RPMI8226 (cell line): ENCODE measurements at regions not wholly inside any gene's neighbourhood (a gene's known extent, or its start where the extent isn't known, plus 50 kb on each side); places are given as distances from the start of the nearest gene placed in this dataset.
"Not testable (repeated sequence)": the region's sequence is repeated elsewhere in the genome, so short reads cannot be mapped to it uniquely, and the experiment has no call there.

ENCODE experiments used
- DNase-seq: peaks from one replicate; pipeline ENCODE4 v3.0.0-alpha.2; 2015

DNA sequence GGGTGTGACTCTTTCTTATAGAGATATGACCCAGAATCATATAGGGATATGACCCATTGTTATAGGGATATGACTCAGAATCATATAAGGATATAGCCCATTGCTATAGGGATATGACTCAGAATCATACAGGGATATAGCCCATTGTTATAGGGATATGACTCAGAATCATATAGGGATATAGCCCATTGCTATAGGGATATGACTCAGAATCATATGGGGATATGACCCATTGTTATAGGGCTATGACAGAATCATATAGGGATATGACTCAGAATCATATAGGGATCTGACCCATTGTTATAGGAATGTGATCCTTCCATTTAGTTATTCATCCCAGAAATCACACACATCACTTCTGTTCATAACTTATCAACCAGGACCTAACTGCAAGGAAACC lies 312.2 kb upstream of the ADARB2 start:
- no peak for DNase-seq

DNA sequence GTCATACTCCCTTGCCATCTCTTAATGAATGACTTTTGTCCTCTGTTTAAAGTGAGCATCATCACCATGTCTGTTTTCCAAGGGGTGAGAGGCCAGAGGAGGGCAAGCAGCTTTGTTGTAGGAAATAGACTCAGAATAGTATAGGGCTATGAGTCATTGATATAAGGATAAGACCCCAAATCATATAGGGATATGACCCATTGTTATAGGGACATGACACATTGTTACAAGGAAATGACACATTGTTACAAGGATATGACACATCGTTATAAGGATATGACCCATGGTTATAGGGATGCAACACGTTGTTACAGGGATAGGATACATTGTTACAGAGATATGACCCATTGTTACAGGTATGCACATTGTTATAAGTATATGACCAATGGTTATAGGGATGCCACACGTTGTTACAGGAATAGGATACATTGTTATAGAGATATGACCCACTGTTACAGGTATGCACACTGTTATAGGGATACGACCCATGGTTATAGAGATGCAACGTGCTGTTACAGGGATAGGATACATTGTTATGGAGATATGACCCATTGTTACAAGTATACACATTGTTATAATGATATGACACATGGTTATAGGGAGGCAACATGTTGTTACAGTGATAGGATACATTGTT lies 311.1 kb upstream of the ADARB2 start:
- DNase-seq = no peak

DNA sequence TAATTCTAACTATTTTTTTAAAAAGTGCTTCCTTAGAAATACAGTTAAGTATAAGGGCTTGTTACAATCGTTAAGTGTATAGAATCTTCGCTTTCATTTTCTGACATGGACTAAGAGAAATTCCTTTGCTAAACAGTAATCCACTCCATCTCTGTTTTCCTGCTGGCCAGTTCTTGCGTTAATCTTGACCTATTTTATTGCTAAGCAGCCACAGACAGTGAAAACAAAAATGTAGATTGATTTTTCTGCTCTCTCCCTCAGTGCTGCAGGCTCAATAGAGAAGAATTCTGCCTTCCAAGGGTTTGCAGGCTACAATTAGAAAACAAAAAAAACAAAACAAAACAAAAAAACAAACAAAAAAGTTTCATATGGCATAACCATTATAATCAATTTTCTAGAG lies 310.4 kb upstream of the ADARB2 start:
- no peak for DNase-seq

DNA sequence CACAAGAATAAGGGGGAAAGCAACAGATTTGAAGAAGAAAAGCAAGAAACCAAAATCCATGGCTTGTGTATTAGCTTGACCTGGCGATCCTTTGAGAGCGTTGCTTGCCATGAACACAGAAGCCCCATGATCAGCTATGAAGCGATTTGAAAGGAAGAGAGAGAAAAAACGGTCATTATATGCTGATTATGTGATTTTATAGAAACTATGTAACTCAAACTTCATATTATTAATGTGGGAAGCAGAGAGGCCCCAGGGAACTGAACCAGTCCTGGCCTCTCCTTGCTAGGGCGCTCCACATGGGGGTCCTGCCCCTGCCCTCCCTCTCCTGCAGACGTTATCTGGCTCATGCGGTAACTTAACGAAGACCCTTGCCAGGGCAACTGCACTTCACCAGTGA lies 306.1 kb upstream of the ADARB2 start:
- DNase-seq = no peak

DNA sequence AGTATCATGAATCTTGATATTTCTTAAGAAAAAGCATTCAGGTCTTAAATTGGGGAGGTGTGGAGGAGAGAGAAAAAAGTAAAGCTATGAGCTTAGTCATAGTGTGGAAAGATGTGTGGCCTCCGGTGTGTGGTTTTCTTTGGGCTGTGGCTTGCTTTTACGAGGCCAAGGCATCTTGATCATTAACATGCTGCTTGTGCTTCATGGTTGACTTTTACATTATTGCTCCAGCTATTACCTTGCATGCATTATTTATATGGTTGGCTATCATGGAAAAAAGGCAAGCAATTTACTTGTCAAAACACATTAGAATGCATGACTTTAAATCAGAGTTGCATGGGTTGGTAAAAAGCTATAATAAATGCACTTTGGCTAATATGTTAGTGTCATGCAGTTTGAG lies 300.7 kb upstream of the ADARB2 start:
- DNase-seq = no peak

DNA sequence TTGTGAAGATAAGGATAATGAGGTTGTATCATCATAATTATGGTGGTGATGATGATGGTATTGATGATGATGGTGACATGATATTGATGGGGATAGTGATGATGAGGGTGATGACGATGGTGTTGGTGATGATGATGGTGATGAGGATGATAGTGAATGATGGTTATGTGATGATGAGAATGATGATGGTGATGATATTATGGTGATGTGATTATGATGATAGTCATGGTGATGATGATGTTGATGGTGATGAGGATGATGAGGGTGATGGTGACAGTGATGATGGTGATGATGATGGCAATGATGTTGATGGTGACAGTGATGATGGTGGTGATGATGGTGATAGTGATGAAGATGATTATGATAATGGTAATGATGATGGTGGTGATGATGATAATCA lies 299.9 kb upstream of the ADARB2 start:
- no peak for DNase-seq

DNA sequence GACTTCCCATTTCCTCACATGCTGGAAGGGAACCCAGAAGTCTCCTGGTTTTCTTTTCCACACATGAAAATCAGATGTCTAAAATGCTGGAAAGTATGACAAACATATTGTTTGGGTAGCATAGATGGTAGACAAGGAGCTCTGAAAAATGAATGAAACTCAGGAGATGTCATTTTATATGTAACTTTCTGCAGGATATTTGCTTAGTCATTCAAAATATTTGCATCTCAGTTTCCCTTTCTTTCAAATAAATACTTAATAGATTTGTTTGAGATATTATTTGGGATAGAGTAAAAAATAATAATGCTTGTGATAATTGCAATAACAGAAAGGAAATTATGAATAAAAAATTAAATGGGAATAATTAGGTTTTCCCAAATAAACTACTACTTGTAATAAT lies 298.9 kb upstream of the ADARB2 start:
- no peak for DNase-seq

DNA sequence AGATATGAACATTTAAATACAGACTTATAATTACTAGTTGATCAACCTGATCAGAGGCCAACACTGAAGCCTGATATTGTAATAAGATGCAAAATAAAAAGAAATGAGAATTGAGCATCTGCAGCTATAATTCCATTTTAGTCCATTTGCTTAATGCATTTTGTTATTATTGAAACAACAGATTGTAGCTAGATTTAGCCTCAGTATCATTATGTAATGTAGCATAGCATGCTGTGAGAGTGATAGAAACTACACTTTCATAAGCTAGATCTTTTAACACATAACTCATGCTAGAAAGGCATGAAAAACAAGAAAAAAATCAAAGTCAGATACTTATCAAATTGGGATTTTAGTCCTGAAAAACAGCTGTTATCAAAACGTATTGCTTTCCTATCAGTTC lies 292.7 kb upstream of the ADARB2 start:
- DNase-seq = no peak

DNA sequence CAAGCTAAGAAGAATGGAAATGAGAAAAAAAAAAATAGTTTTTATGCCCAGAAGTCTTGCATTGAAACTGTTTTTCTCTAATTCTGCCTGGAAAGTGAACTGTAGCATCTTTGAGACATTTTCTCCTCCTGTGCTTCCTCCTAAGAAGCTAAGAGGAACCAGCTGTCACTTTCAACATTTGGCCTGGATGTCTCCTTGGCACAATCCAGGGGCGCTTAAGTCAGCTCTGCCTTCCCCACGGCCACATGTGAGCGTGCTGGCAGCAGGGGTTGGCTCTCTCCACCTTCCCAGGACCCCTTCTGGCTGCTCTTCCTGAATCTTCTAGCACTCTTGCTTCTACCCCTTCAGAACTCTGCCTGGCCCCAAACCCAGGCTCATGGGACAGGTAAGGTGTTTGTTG lies 289.6 kb upstream of the ADARB2 start:
- no peak for DNase-seq

DNA sequence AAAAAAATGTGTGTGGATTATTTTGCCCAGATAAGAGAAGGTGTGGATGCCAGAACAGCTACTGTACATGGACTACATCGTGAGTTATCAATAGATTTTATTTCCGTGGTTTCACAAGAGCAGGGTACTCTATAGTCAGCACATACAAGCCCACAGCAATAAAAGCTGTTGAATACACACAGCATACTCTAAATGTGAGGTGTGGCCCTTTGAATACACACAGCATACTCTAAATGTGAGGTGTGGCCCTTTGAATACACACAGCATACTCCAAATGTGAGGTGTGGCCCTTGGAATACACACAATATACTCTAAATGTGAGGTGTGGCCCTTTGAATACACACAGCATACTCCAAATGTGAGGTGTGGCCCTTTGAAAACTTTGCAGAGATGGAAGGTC lies 287.4 kb upstream of the ADARB2 start:
- DNase-seq = not testable (repeated sequence)

DNA sequence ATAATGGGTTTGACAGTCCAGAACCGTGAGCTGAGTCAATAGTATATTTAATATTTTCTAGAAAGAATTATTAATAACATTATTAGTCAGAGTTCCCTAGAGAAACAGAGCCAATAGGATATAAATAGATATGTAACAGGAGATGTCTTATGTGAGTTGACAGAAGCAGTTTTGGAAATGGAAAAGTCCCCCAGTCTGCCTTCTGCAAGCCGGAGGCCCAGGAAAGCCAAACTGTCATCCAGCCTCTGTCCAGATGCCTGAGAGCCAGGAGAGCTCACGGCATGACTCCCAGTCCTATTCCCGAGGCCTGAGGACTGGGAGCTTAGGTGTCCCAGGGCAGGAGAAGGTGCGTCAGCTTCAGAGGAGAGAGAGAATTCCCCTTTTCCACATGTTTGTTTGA lies 286.4 kb upstream of the ADARB2 start:
- no peak for DNase-seq

DNA sequence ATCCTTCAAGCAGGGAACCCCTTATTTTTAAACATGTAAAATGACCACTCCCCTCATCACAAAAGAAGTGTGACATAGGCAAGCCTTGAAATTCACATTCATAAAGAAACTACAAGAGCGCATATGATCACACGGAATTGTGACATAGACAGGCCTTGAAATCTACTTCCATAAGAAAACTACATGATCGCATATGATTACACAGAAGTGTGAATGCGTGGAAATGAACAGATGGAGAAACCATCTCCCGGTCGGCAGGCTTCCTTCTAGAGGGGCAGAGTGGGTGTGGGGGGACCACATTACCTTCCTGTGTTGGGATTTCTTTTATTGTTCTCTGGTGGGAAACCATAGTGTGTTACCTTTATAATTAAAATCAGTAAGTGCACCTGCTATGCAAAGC lies 285.1 kb upstream of the ADARB2 start:
- DNase-seq = no peak

DNA sequence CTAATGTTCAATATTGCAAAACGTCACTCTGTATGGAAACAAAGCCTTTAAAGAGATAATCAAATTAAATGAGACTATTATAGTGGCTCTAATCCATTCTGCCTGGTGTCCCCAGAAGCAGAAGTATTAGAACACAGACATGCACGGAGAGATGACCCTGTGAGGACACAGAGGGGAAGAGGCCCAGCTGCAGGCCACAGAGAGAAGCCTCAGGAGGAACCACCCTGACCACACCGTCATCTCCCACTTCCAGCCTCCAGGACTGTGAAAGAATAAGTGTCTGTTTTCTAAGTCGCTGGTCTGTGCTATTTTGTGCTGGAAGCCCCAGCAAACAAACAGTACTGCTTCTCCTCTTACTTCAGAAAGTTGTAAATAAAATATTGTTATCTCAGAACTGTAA lies 283.5 kb upstream of the ADARB2 start:
- DNase-seq = no peak

DNA sequence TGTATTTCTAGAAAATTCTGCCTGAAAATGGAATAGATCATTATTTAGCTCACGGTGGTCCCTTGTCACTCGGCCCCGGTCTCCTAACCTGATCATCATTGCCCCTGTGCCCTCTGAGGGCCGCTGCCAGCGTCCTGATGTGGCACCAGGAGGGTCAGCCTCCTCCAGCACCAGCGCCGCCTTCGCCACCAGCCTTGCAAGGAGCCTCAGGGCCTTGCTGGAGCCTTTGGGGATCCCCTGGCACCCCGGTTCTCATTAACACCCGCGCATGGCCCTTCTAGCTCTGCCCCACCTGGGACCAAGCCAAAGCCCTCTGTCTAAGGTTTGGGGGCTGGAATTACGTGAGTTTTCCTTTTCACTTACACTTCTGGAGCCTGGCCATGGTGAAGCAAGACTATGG lies 282.5 kb upstream of the ADARB2 start:
- DNase-seq = no peak

DNA sequence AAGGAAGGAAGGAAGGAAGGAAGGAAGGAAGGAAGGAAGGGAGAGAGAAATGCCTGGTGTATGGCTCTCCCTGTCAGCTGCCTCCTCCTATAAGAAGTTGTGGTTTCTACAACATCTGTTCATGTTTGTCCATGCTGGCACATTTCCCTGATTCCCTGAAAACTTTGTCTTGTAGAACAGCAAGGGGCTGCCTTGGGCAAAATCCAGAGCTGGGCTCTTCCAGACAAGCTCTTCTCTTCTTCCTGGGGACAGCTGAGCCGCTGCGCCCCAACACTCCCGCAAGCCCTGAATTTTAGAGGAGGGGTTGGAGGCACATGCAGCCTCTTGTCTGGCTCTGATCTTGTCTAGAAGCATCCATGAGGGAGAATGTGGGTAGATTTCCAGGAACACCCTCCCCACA lies 282.0 kb upstream of the ADARB2 start:
- DNase-seq = no peak

DNA sequence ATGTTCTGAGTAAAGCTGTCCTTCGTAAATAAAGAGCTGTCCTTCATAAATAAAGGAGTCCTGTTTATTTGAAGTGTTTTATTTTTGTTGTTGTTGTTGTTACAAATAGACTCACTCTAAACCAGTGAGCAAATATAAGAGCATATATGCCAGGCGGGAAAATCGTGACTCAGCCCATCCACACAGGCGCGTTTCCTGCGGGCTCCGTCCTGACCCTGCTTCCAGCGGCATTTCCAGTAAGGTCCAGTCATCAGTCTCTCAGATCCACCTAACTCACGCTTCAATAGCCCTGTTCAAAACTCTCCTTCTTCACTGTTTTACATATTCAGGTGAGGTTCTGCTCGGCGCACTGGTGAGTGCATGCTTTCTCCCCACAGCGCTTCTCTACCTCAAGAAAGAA lies 277.2 kb upstream of the ADARB2 start:
- no peak for DNase-seq

DNA sequence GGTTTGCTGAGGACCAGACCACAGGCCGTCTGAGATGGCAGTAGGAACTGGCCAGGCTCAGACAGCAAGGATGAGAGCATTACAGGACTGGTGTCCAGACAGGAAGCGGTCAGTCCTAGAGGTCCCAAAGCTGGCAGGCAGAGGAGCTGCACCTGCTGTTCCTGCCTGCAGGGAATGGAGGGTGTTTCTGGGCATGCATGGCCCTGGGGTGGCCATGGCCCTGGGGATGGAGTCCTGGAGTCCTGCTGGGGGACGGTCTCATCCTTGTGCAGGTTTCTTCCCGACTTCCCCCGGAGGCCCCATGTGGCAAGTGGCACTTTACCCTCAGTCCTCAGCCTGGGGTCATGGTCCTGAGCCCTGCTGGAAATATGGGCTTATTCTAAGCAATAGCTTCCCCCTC lies 274.9 kb upstream of the ADARB2 start:
- DNase-seq = no peak

DNA sequence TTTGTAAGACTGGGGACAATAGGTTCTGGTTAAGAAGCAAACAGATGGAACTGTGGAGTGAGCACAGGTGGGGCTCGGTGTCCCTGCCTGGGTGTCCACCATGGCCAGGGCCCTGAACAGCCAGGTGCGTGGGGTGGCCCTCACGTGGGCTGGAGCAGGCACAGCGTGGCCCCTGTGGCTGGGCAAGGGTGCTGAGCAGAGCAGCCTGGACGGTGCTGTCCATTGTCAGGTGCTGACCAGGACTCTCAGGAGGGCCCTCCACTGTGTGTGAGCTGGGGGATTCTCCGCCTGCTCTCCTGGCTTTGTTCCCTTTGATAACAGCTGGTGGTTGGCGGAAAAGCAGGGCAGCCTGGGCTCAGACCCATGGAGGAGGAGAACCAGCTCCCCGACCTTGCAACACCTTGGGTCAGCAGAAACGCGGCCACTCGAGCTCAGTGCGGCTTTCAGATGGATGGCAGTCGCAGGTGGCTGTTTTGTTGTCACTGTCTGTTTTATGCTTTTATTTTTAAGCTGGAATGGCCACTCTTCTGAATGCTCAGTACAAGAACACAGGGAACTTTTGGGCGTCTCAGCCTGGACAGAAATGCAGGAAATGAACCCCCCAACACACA lies 273.9 kb upstream of the ADARB2 start:
- no peak for DNase-seq

DNA sequence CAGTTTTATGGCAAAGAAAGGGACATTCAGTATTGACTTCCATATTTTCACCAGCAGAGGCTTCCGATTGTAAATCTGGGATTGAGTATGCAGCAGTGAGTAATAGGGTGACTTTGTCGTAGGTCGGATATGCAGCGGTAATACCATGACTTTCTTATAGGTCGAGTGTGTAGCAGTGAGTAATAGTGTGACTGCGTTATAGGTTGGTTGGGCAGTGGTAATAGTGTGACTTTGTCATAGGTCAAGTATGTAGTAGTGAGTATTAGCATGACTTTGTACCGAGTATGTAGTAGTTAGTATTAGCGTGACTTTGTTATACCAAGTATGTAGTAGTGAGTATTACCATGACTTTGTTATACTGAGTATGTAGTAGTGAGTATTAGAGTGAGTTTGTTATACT lies 268.2 kb upstream of the ADARB2 start:
- DNase-seq = no peak

DNA sequence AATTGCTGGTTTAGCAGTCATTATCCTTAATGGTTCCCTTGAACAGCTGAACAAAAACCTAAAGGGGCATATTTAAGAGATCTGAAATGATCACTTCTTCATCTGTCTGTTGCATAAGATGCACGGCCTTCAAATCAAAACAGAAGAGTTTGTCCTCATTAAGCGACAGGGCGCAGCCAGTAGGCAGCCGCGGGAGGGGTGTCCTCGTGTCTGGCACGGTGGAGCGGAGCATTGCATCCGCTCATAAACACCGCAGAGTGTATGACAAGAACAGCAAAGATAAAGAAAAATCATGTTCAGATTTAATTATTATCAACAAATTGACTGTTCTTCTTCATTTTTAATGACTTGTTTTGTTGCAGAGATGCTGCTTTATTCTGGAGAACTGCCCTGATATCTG lies 255.6 kb upstream of the ADARB2 start:
- no peak for DNase-seq

DNA sequence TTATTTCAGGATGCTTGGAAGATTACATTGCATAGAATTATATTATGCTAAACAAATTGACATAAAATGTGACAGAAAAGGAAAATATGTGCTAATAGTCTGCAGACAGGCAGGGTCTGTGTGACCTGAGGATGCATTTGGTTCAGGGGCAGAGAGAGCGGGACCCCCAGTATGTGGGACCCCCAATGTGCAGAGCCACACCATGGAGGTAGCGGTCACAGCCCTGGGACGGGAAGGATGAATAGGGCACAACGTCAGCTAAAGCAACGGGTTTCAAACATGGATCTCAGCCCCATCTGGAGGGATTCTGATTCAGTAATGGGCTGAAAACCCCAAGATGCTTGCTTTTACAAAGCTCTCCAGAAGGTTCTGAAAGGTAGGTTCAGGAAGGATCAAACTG lies 251.8 kb upstream of the ADARB2 start:
- no peak for DNase-seq

DNA sequence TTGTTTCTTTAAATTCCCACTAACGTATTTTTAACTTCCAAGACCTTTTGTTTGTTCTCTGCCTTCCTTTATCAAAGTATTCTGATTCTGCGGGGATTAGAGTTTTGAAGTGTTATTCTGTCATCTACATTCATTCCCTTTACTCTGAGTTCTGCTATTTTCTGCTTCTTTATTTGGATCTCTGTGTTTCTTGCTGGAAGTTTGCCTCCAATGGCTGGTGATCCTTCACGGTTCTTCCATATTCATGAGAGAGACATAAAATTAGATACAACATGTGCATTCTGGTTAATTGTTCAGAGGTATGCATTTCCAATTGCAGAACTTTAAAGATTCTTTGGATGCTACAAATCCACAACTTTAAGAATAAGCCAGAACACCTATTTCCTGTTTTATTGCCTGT lies 244.7 kb upstream of the ADARB2 start:
- DNase-seq = no peak

DNA sequence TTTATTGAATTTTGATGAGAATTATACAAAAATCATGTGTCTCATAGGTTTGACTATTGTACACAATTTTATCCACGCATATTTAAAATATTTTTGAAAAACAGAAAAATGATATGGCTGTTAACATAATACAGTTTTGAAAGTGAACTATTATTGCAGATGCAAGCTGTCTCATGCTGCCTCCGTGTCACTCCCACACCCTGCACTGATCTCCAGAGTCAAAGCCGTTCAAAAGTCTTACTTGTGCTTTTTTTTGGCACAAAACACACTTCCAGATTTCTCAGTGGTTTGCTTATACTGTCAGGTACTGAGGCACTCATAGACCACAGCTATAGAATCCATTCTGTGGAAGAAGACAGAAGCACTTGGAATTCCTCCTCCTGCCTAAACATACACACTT lies 243.1 kb upstream of the ADARB2 start:
- no peak for DNase-seq

DNA sequence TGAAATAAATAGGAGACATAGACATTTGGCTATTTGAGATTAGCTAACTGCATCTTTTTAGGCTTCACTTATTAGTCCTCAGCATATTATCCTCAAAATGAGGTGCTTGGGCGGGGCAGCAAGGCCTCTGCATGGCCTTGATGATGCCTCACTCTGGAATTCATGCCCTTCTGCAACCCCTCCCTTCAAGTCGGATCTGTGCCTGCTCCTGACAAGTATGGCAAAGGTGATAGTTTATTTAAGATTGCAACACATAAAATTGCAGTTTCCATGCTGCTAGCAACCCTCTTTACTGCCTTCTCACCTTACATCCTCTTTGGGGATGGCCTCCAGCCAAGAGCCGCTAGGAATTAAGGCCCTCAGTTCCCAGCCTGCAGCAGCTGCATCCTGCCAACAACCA lies 241.3 kb upstream of the ADARB2 start:
- DNase-seq = no peak

DNA sequence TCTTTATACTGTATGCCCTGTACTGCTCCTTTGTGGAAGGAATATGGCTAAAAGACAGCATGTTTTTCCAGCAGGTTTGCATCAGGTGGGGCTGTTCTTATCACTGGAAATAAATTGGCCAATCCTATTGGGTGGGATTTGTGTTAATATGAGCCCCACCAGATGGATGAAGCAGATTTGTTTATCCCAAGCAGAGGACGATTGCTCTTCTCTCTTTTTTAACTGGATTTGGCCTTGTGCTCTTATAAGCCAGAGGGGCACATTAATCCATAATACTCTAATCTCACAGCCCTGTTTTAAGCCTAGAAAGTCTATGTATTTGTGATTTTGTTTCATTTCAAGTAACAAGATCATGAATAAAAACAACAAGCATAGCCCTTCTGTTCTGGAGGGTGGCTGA lies 240.1 kb upstream of the ADARB2 start:
- DNase-seq = no peak

DNA sequence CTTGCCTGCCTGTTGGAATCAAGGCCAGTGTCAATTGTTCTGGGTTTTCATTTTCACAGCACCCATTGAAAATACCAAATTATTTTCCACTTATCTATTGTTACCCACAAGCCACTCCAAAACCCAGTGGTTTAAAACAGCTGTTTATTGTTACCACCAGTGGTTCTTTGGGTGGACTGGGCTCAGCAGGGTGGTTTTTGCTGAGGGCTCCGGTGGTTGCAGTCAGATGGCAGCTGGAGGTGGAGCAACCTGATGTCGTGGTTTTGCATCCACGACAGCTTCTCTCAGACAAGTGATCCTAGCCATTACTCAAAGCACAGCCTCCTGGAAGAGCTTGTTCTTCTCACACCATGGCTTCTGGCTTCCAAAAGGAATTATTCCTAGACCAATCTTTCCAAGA lies 235.1 kb upstream of the ADARB2 start:
- DNase-seq = no peak
